IMR-90 (cell line): ENCODE measurements at regions not wholly inside any gene's neighbourhood (a gene's known extent, or its start where the extent isn't known, plus 50 kb on each side); places are given as distances from the start of the nearest gene placed in this dataset.

Experiments used
- CTCF ChIP-seq: conservative IDR thresholded peaks from 2 replicates; pipeline ENCODE4 v1.5.1; 2012; ENCODE audit warnings: mild to moderate bottlenecking, low read depth, low read length, improper control_type of control experiment
- FOS ChIP-seq: fragments of 150-350 bp; IDR thresholded peaks from 2 replicates; pipeline ENCODE4 v1.6.1; 2016; ENCODE audit warnings: low read depth, low read length
- MAZ ChIP-seq: IDR thresholded peaks from 2 replicates; pipeline ENCODE4 v1.6.1; 2012; ENCODE audit warnings: low read depth, mild to moderate bottlenecking, low read length, improper control_type of control experiment, moderate library complexity, borderline replicate concordance
- MXI1 ChIP-seq: IDR thresholded peaks from 2 replicates; pipeline ENCODE4 v1.6.1; 2012; ENCODE audit warnings: low read depth, mild to moderate bottlenecking, low read length, moderate library complexity, borderline replicate concordance
- POLR2A ChIP-seq: IDR thresholded peaks from 2 replicates; pipeline ENCODE4 v1.6.1; 2012; ENCODE audit warnings: mild to moderate bottlenecking, low read depth, low read length
- RFX5 ChIP-seq: IDR thresholded peaks from 2 replicates; pipeline ENCODE4 v1.8.0; 2012; ENCODE audit warnings: low read depth, mild to moderate bottlenecking, low read length, moderate library complexity
- SMC3 ChIP-seq: fragments of 150-350 bp; IDR thresholded peaks from 2 replicates; pipeline ENCODE4 v1.6.1; 2016; ENCODE audit warnings: low read depth, mild to moderate bottlenecking, antibody characterized with exemption, low read length, moderate library complexity
- USF2 ChIP-seq: fragments of 150-350 bp; IDR thresholded peaks from 2 replicates; pipeline ENCODE4 v1.6.1; 2017; ENCODE audit warnings: mild to moderate bottlenecking, antibody characterized with exemption, low read length, low read depth

- no peak for TF ChIP-seq CTCF
- TF ChIP-seq SMC3: no peak
- TF ChIP-seq FOS: no peak
- TF ChIP-seq POLR2A: no peak
- TF ChIP-seq MXI1: no peak
- TF ChIP-seq MAZ: no peak
- TF ChIP-seq RFX5: no peak
- no peak for TF ChIP-seq USF2
These were observed 179.7 kb downstream of the PIK3R1 start for GRCh38 chr5:68395302-68395701.
